HG02973 (cell line): ENCODE measurements at regions not wholly inside any gene's neighbourhood (a gene's known extent, or its start where the extent isn't known, plus 50 kb on each side); places are given as distances from the start of the nearest gene placed in this dataset.
A peak's percentile ranks its signal among the peaks of the same experiment; 100 is the strongest.
"Not testable (repeated sequence)": the region's sequence is repeated elsewhere in the genome, so short reads cannot be mapped to it uniquely, and the experiment has no call there.

Experiments
- ATAC-seq: cut with Tn5 transposase; IDR thresholded peaks from one replicate; pipeline ENCODE4 v1.9.1; 2021; ENCODE audit warnings: moderate library complexity; ENCODE audit not compliant: unreplicated experiment

GRCh38 chr10:33009244-33010131 is 51.5 kb upstream of the ITGB1 start:
- ATAC-seq = no peak

- peak; percentile 64 for ATAC-seq
Observed at GRCh38 chr10:33008499-33009243, 50.6 kb upstream of the ITGB1 start.

- not testable (repeated sequence) for ATAC-seq
Observed at GRCh38 chr10:33007731-33008381, 49.8 kb upstream of the ITGB1 start.
